Neural cell (in vitro differentiated cells): ENCODE measurements at regions not wholly inside any gene's neighbourhood (a gene's known extent, or its start where the extent isn't known, plus 50 kb on each side); places are given as distances from the start of the nearest gene placed in this dataset.

Experiments used
- H2AFZ ChIP-seq: fragments of 200-600, 300-800 bp; sonication (generic), shearing (Covaris generic); 2 replicates; pipeline ENCODE4 v1.6.0; 2014; ENCODE audit warnings: low read depth, mild to moderate bottlenecking, antibody characterized with exemption, low read length, moderate library complexity
- H3F3A ChIP-seq: fragments of 200-600 bp; shearing (Covaris generic); 2 replicates; pipeline ENCODE4 v1.6.1; 2016; ENCODE audit warnings: mild to moderate bottlenecking, moderate library complexity, mixed read lengths, antibody characterized with exemption, low read length; ENCODE audit not compliant: insufficient read depth, poor library complexity, severe bottlenecking
- H3K27ac ChIP-seq: fragments of 200-600, 300-800 bp; sonication (generic), shearing (Covaris generic); 2 replicates; pipeline ENCODE4 v1.5.1; 2014; ENCODE audit warnings: mild to moderate bottlenecking, low read length, moderate library complexity
- H3K27me3 ChIP-seq: fragments of 300-800, 200-600 bp; sonication (generic), shearing (Covaris generic); 2 replicates; pipeline ENCODE4 v1.6.0; 2014; ENCODE audit warnings: mild to moderate bottlenecking, low read depth, low read length, moderate library complexity; ENCODE audit not compliant: insufficient read depth
- H3K36me3 ChIP-seq: fragments of 300-800, 200-600 bp; sonication (generic), shearing (Covaris generic); 2 replicates; pipeline ENCODE4 v1.5.1; 2014; ENCODE audit warnings: mild to moderate bottlenecking, antibody characterized with exemption, low read length, moderate library complexity; ENCODE audit not compliant: insufficient read depth
- H3K4me2 ChIP-seq: fragments of 300-800, 200-600 bp; sonication (generic), shearing (Covaris generic); 2 replicates; pipeline ENCODE4 v1.6.0; 2014; ENCODE audit warnings: mild to moderate bottlenecking, low read length
- H3K4me3 ChIP-seq: fragments of 300-800, 200-600 bp; sonication (generic), shearing (Covaris generic); 2 replicates; pipeline ENCODE4 v1.5.1; 2014; ENCODE audit warnings: mild to moderate bottlenecking, low read length, moderate library complexity
- H3K79me2 ChIP-seq: fragments of 200-600 bp; shearing (Covaris generic); replicated peaks from 2 replicates; pipeline ENCODE4 v1.6.0; 2014; ENCODE audit warnings: mild to moderate bottlenecking, low read length, moderate library complexity; ENCODE audit not compliant: insufficient read depth
- H3K9ac ChIP-seq: fragments of 300-800, 200-600 bp; sonication (generic), shearing (Covaris generic); 2 replicates; pipeline ENCODE4 v1.6.1; 2016; ENCODE audit warnings: mild to moderate bottlenecking, low read length, mixed read lengths
- H3K9me2 ChIP-seq: fragments of 200-600 bp; shearing (Covaris generic); 2 replicates; pipeline ENCODE4 v1.6.1; 2016; ENCODE audit warnings: mild to moderate bottlenecking, low read length, mixed read lengths; ENCODE audit not compliant: insufficient read depth
- H3K9me3 ChIP-seq: fragments of 200-600, 300-800 bp; sonication (generic), shearing (Covaris generic); 2 replicates; pipeline ENCODE4 v1.6.1; 2016; ENCODE audit warnings: mild to moderate bottlenecking, mixed run types, low read length, moderate library complexity, mixed read lengths
- H4K20me1 ChIP-seq: fragments of 200-600 bp; shearing (Covaris generic); 2 replicates; pipeline ENCODE4 v1.6.1; 2016; ENCODE audit warnings: mild to moderate bottlenecking, mixed run types; ENCODE audit not compliant: insufficient read depth
- EP300 ChIP-seq: fragments of 450-650 bp; conservative IDR thresholded peaks from 2 replicates; pipeline ENCODE4 v1.6.1; 2014; ENCODE audit warnings: antibody characterized with exemption, mild to moderate bottlenecking, moderate library complexity; ENCODE audit not compliant: poor library complexity, severe bottlenecking
- EZH2 ChIP-seq: fragments of 200-600, 300-800 bp; shearing (Covaris generic), sonication (generic); IDR thresholded peaks from 2 replicates; pipeline ENCODE4 v1.6.1; 2014; ENCODE audit warnings: antibody characterized with exemption, low read length, borderline replicate concordance, mild to moderate bottlenecking; ENCODE audit not compliant: insufficient read depth, poor library complexity, severe bottlenecking
- MXI1 ChIP-seq: fragments of 450-650 bp; conservative IDR thresholded peaks from 2 replicates; pipeline ENCODE4 v1.6.1; 2014; ENCODE audit warnings: antibody characterized with exemption, mild to moderate bottlenecking; ENCODE audit not compliant: poor library complexity, severe bottlenecking
- POLR2AphosphoS5 ChIP-seq: IDR thresholded peaks from 2 replicates; pipeline ENCODE4 v1.6.1; 2012
- RAD21 ChIP-seq: fragments of 450-650 bp; conservative IDR thresholded peaks from 2 replicates; pipeline ENCODE4 v1.6.1; 2014; ENCODE audit warnings: antibody characterized with exemption, mild to moderate bottlenecking, moderate library complexity
- SMC3 ChIP-seq: fragments of 450-650 bp; conservative IDR thresholded peaks from 2 replicates; pipeline ENCODE4 v1.6.1; 2014; ENCODE audit warnings: antibody characterized with exemption, mild to moderate bottlenecking, moderate library complexity; ENCODE audit not compliant: poor library complexity
- TAF1 ChIP-seq: IDR thresholded peaks from 2 replicates; pipeline ENCODE4 v1.6.1; 2012; ENCODE audit warnings: low read depth
- small RNA-seq, 3 experiments: library from RNA; depleted of rRNA; stranded (forward); fragments of <200 nt; gene quantifications; one replicate each; pipeline ENCODE3, GENCODE V24; 2012
- TF ChIP-seq, protein P1 (sequence below): IDR thresholded peaks from 2 replicates; pipeline ENCODE4 v1.6.1; 2012; ENCODE audit warnings: borderline replicate concordance
- TF ChIP-seq, protein P2 (sequence below): fragments of 450-650 bp; IDR thresholded peaks from 2 replicates; pipeline ENCODE4 v1.5.1; 2014; ENCODE audit warnings: antibody characterized with exemption, mild to moderate bottlenecking, moderate library complexity; ENCODE audit not compliant: poor library complexity, severe bottlenecking

DNA sequence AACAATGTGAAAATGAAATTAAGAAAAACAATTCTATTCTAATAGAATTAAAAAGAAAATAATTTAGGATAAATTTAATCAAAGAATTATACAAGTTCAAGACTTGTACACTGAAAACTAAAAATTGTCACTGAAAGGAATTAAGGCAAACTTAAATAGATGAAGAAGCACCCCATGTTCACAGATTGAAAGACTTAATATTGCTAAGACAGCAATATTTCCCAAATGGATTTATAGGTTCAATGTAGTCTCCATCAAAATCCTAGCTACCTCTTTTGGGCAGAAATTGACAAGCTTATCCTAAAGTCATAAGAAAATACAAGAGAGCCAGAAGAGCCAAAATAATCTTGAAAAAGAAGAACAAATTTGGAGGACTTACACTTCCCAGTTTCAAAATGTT, 53.5 kb upstream of the UBE3A start:
- no peaks in the 10 kb centered on the region for H3K9me2 ChIP-seq
- no peak overlapping the region for H3K9ac ChIP-seq
- H4K20me1 ChIP-seq = no peaks in the 10 kb centered on the region
- no peak overlapping the region for H3K4me2 ChIP-seq
- no peaks in the 10 kb centered on the region for H3K27me3 ChIP-seq
- H3K79me2 ChIP-seq = no peaks in the 10 kb centered on the region
- H3K9me3 ChIP-seq = no peaks in the 10 kb centered on the region
- no peak for TF ChIP-seq MXI1
- no peak for TF ChIP-seq EP300
- no peak for TF ChIP-seq POLR2AphosphoS5
- TF ChIP-seq, protein P1, sequence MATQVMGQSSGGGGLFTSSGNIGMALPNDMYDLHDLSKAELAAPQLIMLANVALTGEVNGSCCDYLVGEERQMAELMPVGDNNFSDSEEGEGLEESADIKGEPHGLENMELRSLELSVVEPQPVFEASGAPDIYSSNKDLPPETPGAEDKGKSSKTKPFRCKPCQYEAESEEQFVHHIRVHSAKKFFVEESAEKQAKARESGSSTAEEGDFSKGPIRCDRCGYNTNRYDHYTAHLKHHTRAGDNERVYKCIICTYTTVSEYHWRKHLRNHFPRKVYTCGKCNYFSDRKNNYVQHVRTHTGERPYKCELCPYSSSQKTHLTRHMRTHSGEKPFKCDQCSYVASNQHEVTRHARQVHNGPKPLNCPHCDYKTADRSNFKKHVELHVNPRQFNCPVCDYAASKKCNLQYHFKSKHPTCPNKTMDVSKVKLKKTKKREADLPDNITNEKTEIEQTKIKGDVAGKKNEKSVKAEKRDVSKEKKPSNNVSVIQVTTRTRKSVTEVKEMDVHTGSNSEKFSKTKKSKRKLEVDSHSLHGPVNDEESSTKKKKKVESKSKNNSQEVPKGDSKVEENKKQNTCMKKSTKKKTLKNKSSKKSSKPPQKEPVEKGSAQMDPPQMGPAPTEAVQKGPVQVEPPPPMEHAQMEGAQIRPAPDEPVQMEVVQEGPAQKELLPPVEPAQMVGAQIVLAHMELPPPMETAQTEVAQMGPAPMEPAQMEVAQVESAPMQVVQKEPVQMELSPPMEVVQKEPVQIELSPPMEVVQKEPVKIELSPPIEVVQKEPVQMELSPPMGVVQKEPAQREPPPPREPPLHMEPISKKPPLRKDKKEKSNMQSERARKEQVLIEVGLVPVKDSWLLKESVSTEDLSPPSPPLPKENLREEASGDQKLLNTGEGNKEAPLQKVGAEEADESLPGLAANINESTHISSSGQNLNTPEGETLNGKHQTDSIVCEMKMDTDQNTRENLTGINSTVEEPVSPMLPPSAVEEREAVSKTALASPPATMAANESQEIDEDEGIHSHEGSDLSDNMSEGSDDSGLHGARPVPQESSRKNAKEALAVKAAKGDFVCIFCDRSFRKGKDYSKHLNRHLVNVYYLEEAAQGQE = no peak
- no peak for TF ChIP-seq TAF1
- no peak for TF ChIP-seq EZH2
- TF ChIP-seq SMC3 = no peak
- TF ChIP-seq, protein P2, sequence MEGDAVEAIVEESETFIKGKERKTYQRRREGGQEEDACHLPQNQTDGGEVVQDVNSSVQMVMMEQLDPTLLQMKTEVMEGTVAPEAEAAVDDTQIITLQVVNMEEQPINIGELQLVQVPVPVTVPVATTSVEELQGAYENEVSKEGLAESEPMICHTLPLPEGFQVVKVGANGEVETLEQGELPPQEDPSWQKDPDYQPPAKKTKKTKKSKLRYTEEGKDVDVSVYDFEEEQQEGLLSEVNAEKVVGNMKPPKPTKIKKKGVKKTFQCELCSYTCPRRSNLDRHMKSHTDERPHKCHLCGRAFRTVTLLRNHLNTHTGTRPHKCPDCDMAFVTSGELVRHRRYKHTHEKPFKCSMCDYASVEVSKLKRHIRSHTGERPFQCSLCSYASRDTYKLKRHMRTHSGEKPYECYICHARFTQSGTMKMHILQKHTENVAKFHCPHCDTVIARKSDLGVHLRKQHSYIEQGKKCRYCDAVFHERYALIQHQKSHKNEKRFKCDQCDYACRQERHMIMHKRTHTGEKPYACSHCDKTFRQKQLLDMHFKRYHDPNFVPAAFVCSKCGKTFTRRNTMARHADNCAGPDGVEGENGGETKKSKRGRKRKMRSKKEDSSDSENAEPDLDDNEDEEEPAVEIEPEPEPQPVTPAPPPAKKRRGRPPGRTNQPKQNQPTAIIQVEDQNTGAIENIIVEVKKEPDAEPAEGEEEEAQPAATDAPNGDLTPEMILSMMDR = no peak
- no peak for TF ChIP-seq RAD21
- no peaks in the 10 kb centered on the region for H3K36me3 ChIP-seq
- H3K27ac ChIP-seq = no peak overlapping the region
- no peak overlapping the region for H2AFZ ChIP-seq
- no peaks in the 10 kb centered on the region for H3F3A ChIP-seq
- no peak overlapping the region for H3K4me3 ChIP-seq

Small RNA genes lying in the stretch of these regions (small RNA-seq; reads per million reads assigned to genes)
- 0 reads per million in 3 experiments for gene AC023449.1
